Tibial nerve (tissue), 4 donors: ENCODE measurements at regions not wholly inside any gene's neighbourhood (a gene's known extent, or its start where the extent isn't known, plus 50 kb on each side); places are given as distances from the start of the nearest gene placed in this dataset.
"Not testable (repeated sequence)": the region's sequence is repeated elsewhere in the genome, so short reads cannot be mapped to it uniquely, and the experiment has no call there.

Experiments used
- DNase-seq, 2 donors: peaks; one replicate each; pipeline ENCODE4 v3.0.0-alpha.2; 2019; ENCODE audit warnings: low spot score in 2 of 2
- H3K27ac ChIP-seq, 4 donors: fragments of 200-600 bp; sonication (generic) in 3 of 4; one replicate each; pipeline ENCODE4 v1.5.1; 2017 to 2019; ENCODE audit warnings: mild to moderate bottlenecking in 1 of 4
- H3K27me3 ChIP-seq, 2 donors: fragments of 200-600 bp; sonication (generic) in 1 of 2; one replicate each; pipeline versions ENCODE4 v1.5.1 to v1.6.0; 2017 to 2019
- H3K36me3 ChIP-seq, 3 donors: fragments of 200-600 bp; sonication (generic); one replicate each; pipeline ENCODE4 v1.5.1; 2018 to 2019
- H3K4me1 ChIP-seq, 4 donors: fragments of 200-600 bp; sonication (generic) in 3 of 4; one replicate each; pipeline ENCODE4 v1.5.1; 2017 to 2019
- H3K4me3 ChIP-seq, 4 donors: fragments of 200-600 bp; sonication (generic) in 3 of 4; one replicate each; pipeline ENCODE4 v1.5.1; 2017 to 2019; ENCODE audit warnings: mild to moderate bottlenecking in 1 of 4, moderate library complexity in 1 of 4
- H3K9me3 ChIP-seq, 4 donors: fragments of 200-600 bp; sonication (generic) in 3 of 4; one replicate each; pipeline ENCODE4 v1.5.1; 2017 to 2019
- CTCF ChIP-seq, 5 experiments: fragments of 200-600 bp in 3 of 5; fragments of 450-650 bp in 2 of 5; sonication (generic) in 3 of 5; IDR thresholded peaks; one replicate each; pipeline ENCODE4 v1.5.1; 2016 to 2019; ENCODE audit warnings: antibody characterized with exemption in 5 of 5, mild to moderate bottlenecking in 3 of 5, moderate library complexity in 2 of 5
- EP300 ChIP-seq, 2 donors: sonication (generic); formaldehyde crosslinking; IDR thresholded peaks; one replicate each; pipeline ENCODE4 v1.6.1; 2017; ENCODE audit warnings: antibody characterized with exemption in 2 of 2, mild to moderate bottlenecking in 1 of 2
- POLR2A ChIP-seq, 2 donors: fragments of 450-650 bp; IDR thresholded peaks; one replicate each; pipeline ENCODE4 v1.6.1; 2017; ENCODE audit warnings: antibody characterized with exemption in 2 of 2, mild to moderate bottlenecking in 2 of 2, moderate library complexity in 2 of 2
- WGBS, 2 donors: methylation state at CpG; one replicate each; pipeline ENCODE4 v1.1.5; 2018; 5-methylcytosine and 5-hydroxymethylcytosine counted together

GRCh38 chr10:65042496-65042895 lies 1521.3 kb downstream of the REEP3 start:
- H3K27ac ChIP-seq = no peak overlapping the region
- TF ChIP-seq CTCF (IDR thresholded peaks at IDR 0.05) = no peak
- TF ChIP-seq POLR2A (IDR thresholded peaks at IDR 0.05) = no peak
- TF ChIP-seq EP300 (IDR thresholded peaks at IDR 0.05) = no peak
- H3K36me3 ChIP-seq = no peaks in the 10 kb centered on the region
- no peaks in the 10 kb centered on the region for H3K27me3 ChIP-seq
- H3K9me3 ChIP-seq = no peaks in the 10 kb centered on the region
- no peaks in the 10 kb centered on the region for H3K4me1 ChIP-seq
- no peak for DNase-seq
- H3K4me3 ChIP-seq = no peak overlapping the region

GRCh38 chr10:65046831-65047230 lies 1525.6 kb downstream of the REEP3 start:
- no peak overlapping the region for H3K4me3 ChIP-seq
- 30 to 41% methylated on average over 1 of the region's 1 CpG for WGBS, 2 donors
- no peaks in the 10 kb centered on the region for H3K36me3 ChIP-seq
- peaks cover 0 to 5% (median 0%) of the 10 kb centered on the region in 4 donors for H3K9me3 ChIP-seq
- no peak for DNase-seq
- TF ChIP-seq CTCF (IDR thresholded peaks at IDR 0.05) = no peak
- TF ChIP-seq POLR2A (IDR thresholded peaks at IDR 0.05) = no peak
- no peak for TF ChIP-seq EP300 (IDR thresholded peaks at IDR 0.05)
- H3K27me3 ChIP-seq = no peaks in the 10 kb centered on the region
- H3K4me1 ChIP-seq = no peaks in the 10 kb centered on the region
- no peak overlapping the region for H3K27ac ChIP-seq

GRCh38 chr10:65052111-65052510 lies 1530.9 kb downstream of the REEP3 start:
- not testable (repeated sequence) for H3K36me3 ChIP-seq, DNase-seq, H3K4me3 ChIP-seq, H3K27ac ChIP-seq, H3K27me3 ChIP-seq, H3K4me1 ChIP-seq
- 93 to 95% methylated on average over 7 to 12 of the region's 22 CpGs for WGBS, 2 donors
- H3K9me3 ChIP-seq = peaks cover 0 to 16% (median 0%) of the 10 kb centered on the region in 4 donors

GRCh38 chr10:65053397-65053796 lies 1532.2 kb downstream of the REEP3 start:
- H3K4me1 ChIP-seq = not testable (repeated sequence)

GRCh38 chr10:65053831-65054351 lies 1532.7 kb downstream of the REEP3 start:
- 95 to 96% methylated on average over 34 to 37 of the region's 46 CpGs for WGBS, 2 donors
- not testable (repeated sequence) for H3K4me3 ChIP-seq, DNase-seq, H3K27ac ChIP-seq, H3K27me3 ChIP-seq, H3K36me3 ChIP-seq, H3K4me1 ChIP-seq
- peaks cover 0 to 16% (median 0%) of the 10 kb centered on the region in 4 donors for H3K9me3 ChIP-seq

More at GRCh38 chr10:65053397-65053796, 1532.2 kb downstream of the REEP3 start:
- not testable (repeated sequence) for DNase-seq, H3K36me3 ChIP-seq, H3K4me3 ChIP-seq, H3K27me3 ChIP-seq, H3K27ac ChIP-seq
- WGBS, 2 donors = 88 to 95% methylated on average over 15 to 18 of the region's 18 CpGs
- H3K9me3 ChIP-seq = peaks cover 0 to 16% (median 0%) of the 10 kb centered on the region in 4 donors

GRCh38 chr10:65054701-65055100 lies 1533.5 kb downstream of the REEP3 start:
- H3K27me3 ChIP-seq, DNase-seq, H3K4me3 ChIP-seq, H3K27ac ChIP-seq, H3K4me1 ChIP-seq, H3K36me3 ChIP-seq: not testable (repeated sequence)
- WGBS, 2 donors = 89 to 90% methylated on average over 12 of the region's 12 CpGs
- peaks cover 0 to 18% (median 0%) of the 10 kb centered on the region in 4 donors for H3K9me3 ChIP-seq

- TF ChIP-seq CTCF (IDR thresholded peaks at IDR 0.05) = no peak
- TF ChIP-seq EP300 (IDR thresholded peaks at IDR 0.05) = no peak
- TF ChIP-seq POLR2A (IDR thresholded peaks at IDR 0.05) = no peak
- H3K9me3 ChIP-seq = no peaks in the 10 kb centered on the region
- 87 to 92% methylated on average over 1 of the region's 1 CpG for WGBS, 2 donors
- H3K27ac ChIP-seq = no peak overlapping the region
- no peaks in the 10 kb centered on the region for H3K27me3 ChIP-seq
- H3K36me3 ChIP-seq = no peaks in the 10 kb centered on the region
- H3K4me3 ChIP-seq = no peak overlapping the region
- H3K4me1 ChIP-seq = no peaks in the 10 kb centered on the region
- DNase-seq = no peak
These were observed 1544.1 kb downstream of the REEP3 start for GRCh38 chr10:65065278-65065677.
